Renal cortex interstitium (tissue), 11 donors: ENCODE measurements at regions not wholly inside any gene's neighbourhood (a gene's known extent, or its start where the extent isn't known, plus 50 kb on each side); places are given as distances from the start of the nearest gene placed in this dataset.
A peak's percentile ranks its signal among the peaks of the same experiment; 100 is the strongest.

Experiments
- DNase-seq, 11 donors: peaks; one replicate each; pipeline ENCODE4 v3.0.0-alpha.2; 2013; ENCODE audit warnings: low read depth in 9 of 11, low spot score in 4 of 11; ENCODE audit errors: extremely low read depth in 1 of 11

DNA sequence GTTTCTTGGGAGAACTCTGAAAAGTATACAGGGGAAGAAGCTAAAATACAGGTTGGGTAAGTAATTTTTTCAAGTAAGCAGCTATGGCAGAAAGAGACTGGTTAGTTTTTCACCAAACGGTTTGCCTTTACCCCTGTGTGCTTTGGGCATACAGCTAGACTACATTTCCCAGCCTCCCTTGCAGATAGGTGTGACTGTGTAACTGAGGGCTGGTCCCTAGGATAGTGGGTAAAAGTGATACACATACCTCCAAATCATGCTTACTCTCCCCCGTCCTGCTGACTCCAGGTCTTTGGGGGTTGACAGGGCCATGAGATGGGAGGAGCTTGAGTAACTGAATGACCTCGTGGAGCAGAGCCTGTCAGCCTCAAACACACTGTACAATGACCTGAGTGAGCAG, 208.6 kb upstream of the GDNF start:
- no peak for DNase-seq

- DNase-seq: no peak
Measured at GRCh38 chr5:38046103-38046502, 206.3 kb upstream of the GDNF start.

- DNase-seq: no peak
Measured at GRCh38 chr5:38045446-38045845, 205.6 kb upstream of the GDNF start.

- no peak for DNase-seq
Measured at GRCh38 chr5:38039826-38040225, 200.0 kb upstream of the GDNF start.

DNA sequence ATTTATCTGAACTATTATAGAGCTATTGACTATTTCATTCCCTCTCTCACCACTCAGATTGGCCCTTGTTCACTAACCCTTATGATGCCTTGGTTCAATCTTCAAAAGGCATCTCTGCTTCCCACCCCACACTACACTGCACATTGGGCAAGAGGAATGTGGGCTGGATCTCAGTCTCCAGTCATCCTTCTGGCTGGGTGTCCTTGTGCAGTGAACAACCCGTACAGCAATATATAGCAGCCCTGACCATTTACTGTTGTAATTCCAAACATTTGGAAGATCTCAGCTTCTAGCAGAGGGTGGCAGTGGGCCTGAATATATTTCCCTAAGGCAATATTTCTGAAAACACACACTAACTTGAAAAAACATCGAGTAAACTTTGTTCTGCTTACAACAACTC, 199.2 kb upstream of the GDNF start:
- DNase-seq: no peak

- DNase-seq: no peak
Measured at GRCh38 chr5:38036765-38037164, 196.9 kb upstream of the GDNF start.

DNA sequence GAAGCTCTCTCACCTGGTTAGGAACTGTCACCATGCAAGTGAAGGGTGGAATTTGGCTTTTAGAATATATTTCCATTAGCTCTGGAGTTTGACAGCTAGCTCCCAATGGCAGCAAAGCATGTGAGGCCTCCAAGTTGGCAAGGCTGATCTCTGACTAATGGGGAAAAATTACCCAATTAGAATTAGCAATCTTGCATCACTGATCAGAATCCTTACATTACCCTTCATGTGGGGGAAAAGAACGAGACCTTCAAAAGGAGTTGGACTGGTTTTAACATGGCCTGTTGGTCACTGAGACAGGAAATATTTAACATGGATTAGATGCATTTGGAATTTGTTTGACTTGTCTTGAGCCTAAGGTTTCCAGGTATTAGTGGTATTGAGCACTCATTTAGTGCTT, 192.3 kb upstream of the GDNF start:
- no peak for DNase-seq

- DNase-seq: no peak
Measured at GRCh38 chr5:38031304-38031703, 191.5 kb upstream of the GDNF start.

DNA sequence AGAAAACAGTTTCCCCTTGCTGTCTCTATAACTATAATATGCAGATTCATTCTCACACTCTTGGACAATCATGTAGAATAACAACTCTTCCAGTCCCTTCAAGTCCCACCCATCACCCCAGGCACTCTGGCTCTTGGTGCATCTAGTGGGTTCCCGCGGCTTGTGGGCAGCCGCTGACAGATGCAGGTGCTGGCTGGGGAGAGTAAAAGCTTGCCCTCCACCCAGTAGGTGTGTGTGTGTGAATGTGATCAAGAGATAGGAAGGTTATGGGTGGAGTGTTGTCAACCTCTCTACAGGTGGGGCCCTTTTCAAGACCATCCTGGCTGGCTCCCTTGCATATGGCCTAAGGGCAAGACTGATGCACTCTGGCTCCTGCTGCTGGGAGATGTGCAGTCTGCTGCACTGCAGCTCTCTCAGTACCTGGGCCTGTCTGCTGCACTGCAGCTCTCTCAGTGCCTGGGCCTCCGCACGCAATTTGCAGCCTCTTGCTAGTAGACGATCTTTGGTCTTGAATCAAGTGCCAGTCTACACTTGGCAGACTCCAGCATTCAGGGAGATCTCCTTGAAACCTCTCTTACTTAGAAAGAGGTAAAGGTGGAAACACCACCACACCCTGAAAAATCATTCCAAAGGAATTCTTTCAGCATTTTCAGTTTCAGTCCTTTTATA, 189.7 kb upstream of the GDNF start:
- DNase-seq: no peak

DNA sequence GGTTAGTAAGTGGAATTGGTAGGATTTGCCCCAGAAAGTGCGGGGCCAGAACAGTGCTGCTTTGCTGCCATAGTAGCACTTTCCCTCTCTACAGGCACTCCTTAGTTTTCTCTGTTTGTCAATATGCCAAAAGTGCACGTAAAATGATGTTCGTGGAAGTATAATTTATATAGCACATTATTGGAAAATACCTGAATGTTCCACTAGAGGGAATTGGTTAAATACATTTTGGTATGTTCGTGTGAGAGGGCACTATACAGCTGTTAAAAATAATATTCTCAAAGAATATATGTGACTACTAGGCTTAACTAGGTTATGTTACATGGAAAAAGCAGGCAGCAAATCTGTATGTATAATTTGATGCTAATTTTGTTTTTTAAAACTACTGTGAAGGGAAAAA, 184.0 kb upstream of the GDNF start:
- DNase-seq: no peak

DNA sequence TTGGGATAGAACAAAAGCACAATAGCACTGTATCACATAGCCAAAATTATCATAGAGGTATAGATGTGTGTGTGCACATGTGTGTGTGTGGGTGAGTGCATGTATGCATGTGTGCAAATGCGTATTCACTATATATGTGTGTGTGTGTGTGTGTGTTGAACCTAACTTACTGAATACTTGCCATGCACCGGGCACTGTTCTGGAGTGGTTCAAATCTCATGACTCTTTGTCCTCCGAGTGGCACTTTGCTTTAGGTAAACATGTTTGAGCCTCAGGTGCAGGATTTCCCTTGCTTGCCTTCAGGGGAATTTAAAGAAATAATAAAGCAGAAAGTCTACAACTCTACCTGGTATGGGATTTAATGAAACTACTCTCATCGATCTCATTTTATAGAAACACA, 183.5 kb upstream of the GDNF start:
- no peak for DNase-seq

DNA sequence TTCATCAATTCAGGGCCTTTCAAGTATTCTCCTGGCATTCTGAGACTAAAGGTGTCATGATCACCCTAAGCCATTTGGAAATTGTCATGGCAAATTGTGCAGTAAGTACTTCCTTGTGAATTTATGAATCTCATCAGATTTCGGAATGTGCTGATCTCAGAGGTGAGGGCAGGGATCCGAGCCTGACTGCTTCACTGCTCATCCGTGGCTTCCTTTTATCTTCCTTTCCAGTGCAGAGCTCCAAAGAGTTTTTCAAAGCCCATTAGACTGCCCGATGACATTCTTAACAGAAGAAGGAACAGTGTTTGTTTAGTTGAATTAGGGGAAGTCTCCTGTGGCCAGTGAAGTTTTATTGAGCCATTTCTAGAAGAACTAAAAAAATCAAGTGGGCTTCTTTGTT, 182.8 kb upstream of the GDNF start:
- DNase-seq: peak in 1 of 11 donors; percentile 43

GRCh38 chr5:38018016-38018415, 178.2 kb upstream of the GDNF start:
- no peak for DNase-seq

GRCh38 chr5:38013107-38013506, 173.3 kb upstream of the GDNF start:
- DNase-seq: no peak

- DNase-seq: no peak
Measured at GRCh38 chr5:38011668-38012188, 171.9 kb upstream of the GDNF start.

- peak in 2 of 11 donors; percentile 36 to 52 for DNase-seq
Measured at GRCh38 chr5:38009749-38010358, 170.0 kb upstream of the GDNF start.

DNA sequence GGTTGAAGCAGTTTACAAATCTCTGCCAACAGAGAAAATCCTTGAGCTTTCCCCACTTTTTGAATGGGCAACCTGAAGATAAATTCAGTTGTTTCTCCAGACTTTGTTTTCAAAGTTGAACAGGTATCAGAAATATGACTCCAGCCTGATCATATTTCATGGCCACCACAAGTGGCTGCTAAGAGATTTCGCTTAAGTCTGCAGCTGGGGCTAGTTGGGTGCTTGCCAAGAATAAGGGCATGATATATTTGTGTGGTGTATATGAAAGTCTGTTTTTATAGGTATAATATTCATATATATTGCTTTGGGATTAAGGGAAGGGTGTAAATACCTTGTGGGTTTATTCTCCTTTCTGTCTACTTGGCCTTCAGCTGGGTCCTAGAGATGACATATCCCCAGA, 168.4 kb upstream of the GDNF start:
- DNase-seq: no peak

DNA sequence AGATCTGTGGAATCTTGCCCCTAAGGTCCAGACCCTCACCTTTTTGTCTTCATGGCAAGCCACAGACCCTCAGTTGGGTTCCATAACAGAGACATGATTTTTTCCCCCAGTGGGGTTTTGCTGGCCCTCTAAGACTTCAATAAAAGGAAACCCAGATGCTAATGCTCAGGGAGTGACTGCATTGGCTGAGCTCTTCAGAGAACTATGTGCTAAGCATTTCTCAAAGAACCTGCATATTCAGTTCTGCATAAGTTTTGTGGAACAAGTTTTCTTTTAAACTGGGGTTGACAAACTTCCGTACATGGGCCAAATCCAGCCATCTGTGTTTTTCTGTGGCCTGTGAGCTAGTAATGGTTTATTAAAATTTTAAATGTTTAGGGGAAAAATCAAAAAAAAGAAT, 159.8 kb upstream of the GDNF start:
- DNase-seq: no peak

GRCh38 chr5:37996918-37997317, 157.1 kb upstream of the GDNF start:
- DNase-seq: no peak

DNA sequence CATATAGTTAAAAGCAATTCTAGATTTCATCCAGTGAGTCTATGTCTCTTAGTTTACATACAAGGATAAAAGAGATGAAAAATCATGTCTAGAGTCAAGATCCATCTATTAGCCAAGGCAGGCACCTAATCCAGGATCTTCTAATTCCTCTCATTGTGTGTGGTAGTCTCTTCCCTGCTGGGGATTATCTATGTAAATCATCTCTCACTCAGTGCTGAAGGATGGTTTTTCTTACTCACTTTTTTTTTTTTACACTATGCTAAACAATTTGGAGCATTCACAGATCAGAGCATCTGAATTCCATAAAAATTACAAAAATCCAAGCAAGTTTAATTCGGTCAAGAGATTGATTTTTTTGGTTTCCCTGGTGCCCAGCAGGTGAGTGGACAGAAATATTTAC, 154.9 kb upstream of the GDNF start:
- no peak for DNase-seq
